NT2/D1 (cell line): ENCODE measurements at regions not wholly inside any gene's neighbourhood (a gene's known extent, or its start where the extent isn't known, plus 50 kb on each side); places are given as distances from the start of the nearest gene placed in this dataset.
"Not testable (repeated sequence)": the region's sequence is repeated elsewhere in the genome, so short reads cannot be mapped to it uniquely, and the experiment has no call there.

Experiments used
- DNase-seq: peaks from one replicate; pipeline ENCODE4 v3.0.0-alpha.2; 2011; ENCODE audit warnings: low read depth, low spot score
- H3K27me3 ChIP-seq: 2 replicates; pipeline ENCODE4 v1.6.0; 2011; ENCODE audit warnings: mild to moderate bottlenecking; ENCODE audit not compliant: insufficient read length, insufficient read depth
- H3K36me3 ChIP-seq: 2 replicates; pipeline ENCODE4 v1.6.1; 2011; ENCODE audit warnings: mild to moderate bottlenecking, low read length, mixed read lengths; ENCODE audit not compliant: insufficient read depth, insufficient read length
- H3K4me1 ChIP-seq: 2 replicates; pipeline ENCODE4 v1.5.1; 2011; ENCODE audit not compliant: insufficient read depth, insufficient read length
- H3K4me3 ChIP-seq: 2 replicates; pipeline ENCODE4 v1.5.1; 2011; ENCODE audit warnings: low read depth; ENCODE audit not compliant: insufficient read length
- H3K9ac ChIP-seq: 2 replicates; pipeline ENCODE4 v1.6.0; 2011; ENCODE audit warnings: low read depth; ENCODE audit not compliant: insufficient read length
- H3K9me3 ChIP-seq: 2 replicates; pipeline ENCODE4 v1.5.1; 2011; ENCODE audit warnings: mild to moderate bottlenecking, low read length; ENCODE audit not compliant: insufficient read depth
- SUZ12 ChIP-seq: IDR thresholded peaks from 2 replicates; pipeline ENCODE4 v1.6.1; 2011; ENCODE audit not compliant: insufficient read length, insufficient read depth; ENCODE audit errors: extremely low read depth
- YY1 ChIP-seq: IDR thresholded peaks from 2 replicates; pipeline ENCODE4 v1.6.1; 2011; ENCODE audit not compliant: insufficient read length, insufficient read depth
- ZNF274 ChIP-seq: IDR thresholded peaks from 2 replicates; pipeline ENCODE4 v1.6.1; 2011; ENCODE audit warnings: mild to moderate bottlenecking, low read depth, low read length

- H3K4me3 ChIP-seq: no peak overlapping the region
- H3K36me3 ChIP-seq: no peaks in the 10 kb centered on the region
- peaks cover 7% of the 10 kb centered on the region for H3K4me1 ChIP-seq
- DNase-seq: no peak
- TF ChIP-seq YY1: no peak
- TF ChIP-seq ZNF274: no peak
- no peak for TF ChIP-seq SUZ12
- no peaks in the 10 kb centered on the region for H3K9me3 ChIP-seq
- H3K9ac ChIP-seq: no peak overlapping the region
- no peaks in the 10 kb centered on the region for H3K27me3 ChIP-seq
Observed at GRCh38 chr6:37078814-37079213, 73.4 kb downstream of the FGD2 start.

GRCh38 chr6:37081042-37081607 lies 75.7 kb downstream of the FGD2 start:
- Histone ChIP-seq H3K9ac (no peak overlapping the region), H3K9me3 (no peaks in the 10 kb centered on the region), H3K4me1 (peaks cover 7% of the 10 kb centered on the region), H3K27me3 (no peaks in the 10 kb centered on the region), H3K36me3 (no peaks in the 10 kb centered on the region), H3K4me3 (no peak overlapping the region)
- DNase-seq: no peak
- no peak for TF ChIP-seq SUZ12
- TF ChIP-seq YY1: no peak
- TF ChIP-seq ZNF274: no peak

GRCh38 chr6:37082390-37083130 lies 77.1 kb downstream of the FGD2 start:
- no peak for DNase-seq
- H3K9ac ChIP-seq: no peak overlapping the region
- H3K27me3 ChIP-seq: no peaks in the 10 kb centered on the region
- TF ChIP-seq SUZ12: no peak
- no peak for TF ChIP-seq YY1
- no peaks in the 10 kb centered on the region for H3K9me3 ChIP-seq
- peaks cover 1% of the 10 kb centered on the region for H3K4me1 ChIP-seq
- no peaks in the 10 kb centered on the region for H3K36me3 ChIP-seq
- H3K4me3 ChIP-seq: no peak overlapping the region

GRCh38 chr6:37083243-37084138 lies 78.0 kb downstream of the FGD2 start:
- TF ChIP-seq YY1: no peak
- no peaks in the 10 kb centered on the region for H3K36me3 ChIP-seq
- H3K9ac ChIP-seq: no peak overlapping the region
- no peaks in the 10 kb centered on the region for H3K4me1 ChIP-seq
- no peak overlapping the region for H3K4me3 ChIP-seq
- H3K27me3 ChIP-seq: no peaks in the 10 kb centered on the region
- H3K9me3 ChIP-seq: no peaks in the 10 kb centered on the region
- no peak for DNase-seq

GRCh38 chr6:37084665-37085064 lies 79.2 kb downstream of the FGD2 start:
- not testable (repeated sequence) for H3K4me3 ChIP-seq, DNase-seq, H3K36me3 ChIP-seq, H3K9me3 ChIP-seq, H3K4me1 ChIP-seq, H3K27me3 ChIP-seq, H3K9ac ChIP-seq

GRCh38 chr6:37085198-37085597 lies 79.7 kb downstream of the FGD2 start:
- TF ChIP-seq YY1 (no peak), ZNF274 (no peak), SUZ12 (no peak)
- no peak for DNase-seq

GRCh38 chr6:37088897-37089296 lies 81.1 kb upstream of the PIM1 start:
- H3K9ac ChIP-seq: no peak overlapping the region
- H3K9me3 ChIP-seq: no peaks in the 10 kb centered on the region
- no peaks in the 10 kb centered on the region for H3K27me3 ChIP-seq
- DNase-seq: no peak
- H3K4me3 ChIP-seq: no peak overlapping the region
- no peaks in the 10 kb centered on the region for H3K36me3 ChIP-seq
- TF ChIP-seq YY1 (no peak), SUZ12 (no peak), ZNF274 (no peak)
- H3K4me1 ChIP-seq: peaks cover 3% of the 10 kb centered on the region

More at GRCh38 chr6:37085198-37085597, 79.7 kb downstream of the FGD2 start:
- no peak overlapping the region for H3K4me3 ChIP-seq
- peaks cover 3% of the 10 kb centered on the region for H3K4me1 ChIP-seq
- no peaks in the 10 kb centered on the region for H3K36me3 ChIP-seq
- H3K9me3 ChIP-seq: no peaks in the 10 kb centered on the region
- H3K27me3 ChIP-seq: no peaks in the 10 kb centered on the region
- no peak overlapping the region for H3K9ac ChIP-seq
